ENCODE measurements at regions not wholly inside any gene's neighbourhood (a gene's known extent, or its start where the extent isn't known, plus 50 kb on each side); places are given as distances from the start of the nearest gene placed in this dataset.

GRCh38 chr6:84554706-84555105, 209.7 kb downstream of the TBX18 start:
- Histone ChIP-seq H3K4me3 (ENCODE audit: insufficient read depth, low read length) (no peak overlapping the region), H3K27ac (ENCODE audit: low read depth, low read length) (peak overlapping the region; percentile 50), H2AFZ (ENCODE audit: low read length) (no peak overlapping the region), H4K20me1 (ENCODE audit: insufficient read depth, low read length) (no peaks in the 10 kb centered on the region), H3K4me1 (ENCODE audit: insufficient read depth, low read length) (peaks cover 19% of the 10 kb centered on the region), H3K4me2 (ENCODE audit: insufficient read depth, low read length) (peak overlapping the region; percentile 1), H3K27me3 (ENCODE audit: insufficient read depth, low read length) (no peaks in the 10 kb centered on the region), H3K9me3 (ENCODE audit: low read depth, low read length) (no peaks in the 10 kb centered on the region), H3K36me3 (ENCODE audit: insufficient read depth, low read length) (no peaks in the 10 kb centered on the region), H3K79me2 (ENCODE audit: insufficient read depth, low read length) (no peaks in the 10 kb centered on the region)
- DNase-seq (ENCODE audit: insufficient read length, low spot score, missing footprints), result no peak
- no peak for TF ChIP-seq CTCF (IDR thresholded peaks at IDR 0.05; ENCODE audit: extremely low read depth, low read depth, low read length)

GRCh38 chr6:84554074-84554473, 210.3 kb downstream of the TBX18 start:
- Histone ChIP-seq H3K4me2 (ENCODE audit: insufficient read depth, low read length) (peak overlapping the region; percentile 1), H2AFZ (ENCODE audit: low read length) (no peak overlapping the region), H3K36me3 (ENCODE audit: insufficient read depth, low read length) (no peaks in the 10 kb centered on the region), H3K4me3 (ENCODE audit: insufficient read depth, low read length) (no peak overlapping the region), H3K27ac (ENCODE audit: low read depth, low read length) (peak overlapping the region; percentile 50), H3K4me1 (ENCODE audit: insufficient read depth, low read length) (peaks cover 19% of the 10 kb centered on the region), H4K20me1 (ENCODE audit: insufficient read depth, low read length) (no peaks in the 10 kb centered on the region), H3K9me3 (ENCODE audit: low read depth, low read length) (no peaks in the 10 kb centered on the region), H3K27me3 (ENCODE audit: insufficient read depth, low read length) (no peaks in the 10 kb centered on the region), H3K79me2 (ENCODE audit: insufficient read depth, low read length) (no peaks in the 10 kb centered on the region)
- no peak for TF ChIP-seq CTCF (IDR thresholded peaks at IDR 0.05; ENCODE audit: extremely low read depth, low read depth, low read length)
- no peak for DNase-seq (ENCODE audit: insufficient read length, low spot score, missing footprints)

- H3K9me3 ChIP-seq (ENCODE audit: low read depth, low read length), result no peaks in the 10 kb centered on the region
- no peaks in the 10 kb centered on the region for H3K36me3 ChIP-seq (ENCODE audit: insufficient read depth, low read length)
- no peaks in the 10 kb centered on the region for H3K27me3 ChIP-seq (ENCODE audit: insufficient read depth, low read length)
- no peaks in the 10 kb centered on the region for H3K79me2 ChIP-seq (ENCODE audit: insufficient read depth, low read length)
- no peak overlapping the region for H3K4me2 ChIP-seq (ENCODE audit: insufficient read depth, low read length)
- TF ChIP-seq CTCF (IDR thresholded peaks at IDR 0.05; ENCODE audit: extremely low read depth, low read depth, low read length), result no peak
- H3K4me3 ChIP-seq (ENCODE audit: insufficient read depth, low read length), result no peak overlapping the region
- no peaks in the 10 kb centered on the region for H4K20me1 ChIP-seq (ENCODE audit: insufficient read depth, low read length)
- H3K4me1 ChIP-seq (ENCODE audit: insufficient read depth, low read length), result peaks cover 19% of the 10 kb centered on the region
- H3K27ac ChIP-seq (ENCODE audit: low read depth, low read length), result no peak overlapping the region
- no peak overlapping the region for H2AFZ ChIP-seq (ENCODE audit: low read length)
- no peak for DNase-seq (ENCODE audit: insufficient read length, low spot score, missing footprints)
Measured at GRCh38 chr6:84553527-84553926, 210.9 kb downstream of the TBX18 start.

- Histone ChIP-seq H3K27ac (ENCODE audit: low read depth, low read length) (no peak overlapping the region), H3K27me3 (ENCODE audit: insufficient read depth, low read length) (no peaks in the 10 kb centered on the region), H2AFZ (ENCODE audit: low read length) (no peak overlapping the region), H3K4me1 (ENCODE audit: insufficient read depth, low read length) (peaks cover 24% of the 10 kb centered on the region), H3K79me2 (ENCODE audit: insufficient read depth, low read length) (no peaks in the 10 kb centered on the region), H3K4me3 (ENCODE audit: insufficient read depth, low read length) (no peak overlapping the region), H3K9me3 (ENCODE audit: low read depth, low read length) (no peaks in the 10 kb centered on the region), H3K36me3 (ENCODE audit: insufficient read depth, low read length) (no peaks in the 10 kb centered on the region), H3K4me2 (ENCODE audit: insufficient read depth, low read length) (no peak overlapping the region), H4K20me1 (ENCODE audit: insufficient read depth, low read length) (no peaks in the 10 kb centered on the region)
- TF ChIP-seq CTCF (IDR thresholded peaks at IDR 0.05; ENCODE audit: extremely low read depth, low read depth, low read length), result no peak
- DNase-seq (ENCODE audit: insufficient read length, low spot score, missing footprints), result no peak
Measured at GRCh38 chr6:84551797-84552196, 212.6 kb downstream of the TBX18 start.
